GM19023 (cell line): ENCODE measurements at regions not wholly inside any gene's neighbourhood (a gene's known extent, or its start where the extent isn't known, plus 50 kb on each side); places are given as distances from the start of the nearest gene placed in this dataset.

Experiments used
- ATAC-seq: cut with Tn5 transposase; IDR thresholded peaks from one replicate; pipeline ENCODE4 v1.9.1; 2021; ENCODE audit warnings: mild to moderate bottlenecking, moderate library complexity; ENCODE audit not compliant: unreplicated experiment

DNA sequence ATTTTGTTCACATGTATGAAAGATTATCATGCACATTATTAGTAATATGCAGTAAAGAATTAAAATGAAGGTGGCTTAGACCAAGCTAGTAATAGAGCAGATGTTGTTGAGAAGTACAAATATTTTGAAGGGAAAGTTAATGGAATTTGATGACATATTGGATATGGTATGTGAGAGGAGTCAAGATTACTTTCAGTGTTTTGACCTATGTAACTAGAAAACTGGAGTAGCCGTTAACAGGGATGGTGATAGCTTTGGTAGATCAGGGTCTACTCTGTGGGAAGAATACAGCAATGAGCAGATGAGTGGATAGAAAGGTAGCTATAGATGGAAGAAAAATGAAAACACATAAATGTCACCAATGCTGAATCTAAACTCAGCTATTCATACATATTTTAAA, 163.2 kb upstream of the LRRC7 start:
- no peak for ATAC-seq

DNA sequence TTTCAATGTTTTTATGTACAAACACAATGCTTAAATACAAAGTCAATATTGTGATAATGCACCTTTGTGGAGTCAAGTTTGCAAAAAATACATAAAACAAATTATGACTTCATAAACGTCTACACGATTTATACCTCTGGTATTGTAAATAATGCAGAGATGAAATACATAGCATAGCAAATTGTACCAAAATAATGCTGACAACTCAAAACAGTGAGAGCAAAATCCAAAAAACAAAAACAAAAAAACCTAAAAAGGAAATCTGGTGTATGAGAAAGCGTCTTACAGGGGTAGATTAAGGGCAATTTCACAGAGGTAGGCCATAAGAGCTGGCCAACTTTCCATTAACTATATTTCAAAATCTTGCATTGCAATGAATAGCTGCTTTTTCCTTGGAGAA, 161.5 kb upstream of the LRRC7 start:
- ATAC-seq = no peak

DNA sequence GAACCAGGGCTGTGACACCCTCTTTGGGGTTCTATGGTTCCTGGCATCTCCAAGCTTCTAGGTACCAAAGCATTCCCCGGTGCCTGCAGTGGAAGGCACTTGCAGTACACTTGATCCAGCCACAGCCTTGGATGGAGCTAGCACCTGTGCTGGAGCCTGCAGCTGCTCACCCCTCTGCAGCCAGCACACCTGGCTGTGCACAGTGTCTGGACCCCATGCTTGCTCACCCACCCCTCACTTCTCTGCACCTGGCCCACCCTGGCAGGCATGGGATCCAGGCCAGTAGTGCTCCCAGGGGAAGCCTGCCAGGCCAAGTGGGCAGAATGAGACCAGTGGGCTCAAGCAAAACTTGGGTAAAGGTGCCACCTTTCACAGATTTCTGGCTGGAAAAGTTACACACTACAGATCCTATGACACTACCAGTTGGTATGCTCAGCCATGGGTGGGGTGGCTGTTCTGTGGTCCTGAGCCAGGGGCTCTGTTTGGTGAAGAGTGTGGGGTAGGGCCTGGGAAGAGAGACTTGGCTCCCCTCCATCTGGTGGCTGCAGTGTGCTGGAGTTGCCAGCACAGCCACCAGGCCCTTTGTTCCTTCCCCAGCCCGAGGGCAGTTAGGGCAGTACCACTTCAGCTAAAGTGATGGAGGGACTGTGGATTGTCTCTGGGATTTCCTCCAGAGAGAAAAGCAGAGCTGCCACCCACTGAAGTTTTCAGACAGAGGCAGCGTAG, 157.8 kb upstream of the LRRC7 start:
- ATAC-seq = no peak

DNA sequence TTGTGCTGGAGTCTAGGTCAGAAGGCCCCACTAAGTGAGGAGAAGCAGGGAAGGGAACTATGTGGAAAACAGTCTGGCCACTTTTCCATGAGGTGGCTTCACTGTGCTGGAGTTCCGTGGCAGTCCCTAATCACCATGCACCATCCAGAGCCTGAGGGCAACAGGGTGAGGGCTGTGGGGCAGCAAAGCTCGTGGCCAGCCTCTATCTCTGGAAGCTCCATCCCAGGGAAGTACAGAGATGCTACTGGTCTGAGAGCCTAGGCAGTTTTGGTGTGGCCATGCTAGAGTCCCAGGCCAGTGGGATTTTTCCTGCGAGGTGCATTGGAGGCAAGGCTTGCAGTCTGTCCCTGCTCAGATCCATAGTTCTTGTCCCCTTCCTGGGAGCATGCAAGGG, 157.3 kb upstream of the LRRC7 start:
- no peak for ATAC-seq

DNA sequence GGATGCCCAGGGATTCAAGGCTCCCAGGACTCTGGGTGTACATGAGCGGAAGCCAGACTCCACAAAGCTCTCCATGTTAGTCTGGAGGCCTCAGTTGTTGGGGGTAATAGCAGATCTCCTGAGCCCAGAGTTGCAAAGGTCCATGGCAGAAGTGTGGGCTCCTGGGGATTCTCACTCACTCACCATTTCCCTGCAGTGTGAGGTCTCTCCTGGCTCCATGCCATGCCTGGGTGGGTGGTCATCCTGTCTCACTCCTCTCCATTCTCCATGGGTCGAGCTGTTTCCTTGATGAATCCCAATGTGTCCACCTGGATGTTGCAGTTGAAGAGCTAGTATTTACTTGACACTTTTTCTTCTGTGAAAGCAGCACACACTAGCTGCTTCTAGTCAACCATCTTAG, 156.8 kb upstream of the LRRC7 start:
- ATAC-seq = no peak

DNA sequence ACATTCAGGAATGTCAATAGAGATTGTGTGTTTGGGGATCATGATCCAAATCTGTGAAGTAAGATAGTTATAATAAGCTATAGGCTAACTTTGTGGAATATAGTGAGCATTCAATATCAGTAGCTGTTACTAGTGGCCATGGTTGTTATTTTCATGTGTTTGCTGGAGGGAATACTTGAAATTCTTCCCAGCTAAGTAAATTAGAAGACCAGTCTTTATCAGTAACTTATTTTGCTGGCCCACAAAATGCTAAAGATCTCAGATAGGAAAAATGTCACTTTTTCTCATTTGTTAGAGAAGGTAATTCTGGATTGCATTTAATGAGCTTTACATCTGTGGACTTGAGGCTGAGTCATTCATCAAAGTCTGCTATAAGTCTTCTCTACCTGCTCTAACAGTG, 156.1 kb upstream of the LRRC7 start:
- no peak for ATAC-seq

DNA sequence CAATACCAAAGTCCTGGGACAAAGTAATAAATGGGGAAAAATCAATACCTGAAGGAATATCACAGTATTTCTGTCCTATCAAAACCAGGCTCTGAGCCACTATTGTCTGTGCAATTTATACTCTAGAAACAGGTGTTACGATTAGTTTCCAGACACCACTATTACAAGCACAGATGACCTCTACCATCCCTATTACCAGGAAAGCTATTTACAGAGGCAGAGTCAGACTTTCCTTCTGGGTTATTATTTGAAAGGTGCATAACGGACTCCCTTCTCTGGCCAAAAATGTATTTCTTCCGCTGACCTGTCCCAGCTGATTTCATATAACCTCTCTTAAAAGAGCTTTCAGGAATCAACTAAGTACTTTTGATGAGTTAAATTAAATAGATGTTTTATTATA, 154.6 kb upstream of the LRRC7 start:
- no peak for ATAC-seq

DNA sequence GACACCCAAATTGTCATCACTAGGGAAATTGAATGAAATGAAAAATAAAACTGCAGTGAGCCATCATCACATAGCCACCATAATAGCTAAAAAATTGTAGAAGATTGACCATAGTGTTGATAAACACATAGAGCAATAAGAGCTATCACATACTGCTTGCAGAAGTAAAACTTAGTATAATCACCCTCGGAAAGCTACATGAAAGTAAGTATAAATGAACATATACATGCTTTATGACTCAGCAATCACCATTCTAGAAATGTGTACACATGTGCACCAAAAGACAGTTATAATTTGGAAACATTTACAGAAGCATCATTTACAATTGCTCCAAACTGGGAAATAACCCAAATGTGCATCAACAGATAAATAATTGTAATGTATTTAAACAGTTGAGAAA, 153.1 kb upstream of the LRRC7 start:
- ATAC-seq = no peak

DNA sequence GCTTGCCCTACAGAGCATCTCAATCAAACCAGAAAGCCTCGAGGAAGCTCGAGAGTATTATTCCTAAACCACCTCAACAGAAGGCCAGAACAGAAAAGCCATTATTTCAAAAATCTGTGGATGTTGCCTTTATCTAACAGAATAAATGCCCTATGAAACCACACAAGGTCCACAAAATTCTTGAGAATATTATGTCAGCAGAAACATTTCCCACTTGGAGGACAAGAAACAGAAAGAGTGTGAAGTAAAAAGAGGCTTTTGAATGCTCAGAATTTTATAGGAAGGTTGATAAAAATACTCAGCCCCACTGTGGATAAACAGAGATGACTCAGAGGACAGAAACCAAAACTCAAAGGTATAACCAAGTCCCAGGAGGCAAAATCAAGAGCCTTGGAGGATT, 146.4 kb upstream of the LRRC7 start:
- no peak for ATAC-seq

DNA sequence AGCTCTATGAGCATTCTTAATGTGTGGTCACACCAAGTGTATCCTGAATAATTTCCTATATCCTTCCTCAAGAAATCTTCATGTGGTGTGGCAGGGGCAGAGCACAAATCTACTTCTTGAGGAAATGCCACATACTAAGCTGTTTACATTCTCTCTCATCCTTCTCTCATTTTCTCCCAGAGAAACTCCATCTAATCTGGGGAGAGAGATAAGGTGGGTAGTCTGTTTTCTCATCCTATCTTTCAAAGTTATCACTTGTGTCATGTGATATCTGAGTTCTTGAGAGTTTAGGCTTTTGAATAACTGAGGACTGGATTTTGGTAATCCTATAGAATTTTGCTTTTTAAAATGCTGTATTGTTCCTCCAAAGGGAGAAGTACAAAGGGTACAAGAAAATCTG, 141.9 kb upstream of the LRRC7 start:
- ATAC-seq = no peak

DNA sequence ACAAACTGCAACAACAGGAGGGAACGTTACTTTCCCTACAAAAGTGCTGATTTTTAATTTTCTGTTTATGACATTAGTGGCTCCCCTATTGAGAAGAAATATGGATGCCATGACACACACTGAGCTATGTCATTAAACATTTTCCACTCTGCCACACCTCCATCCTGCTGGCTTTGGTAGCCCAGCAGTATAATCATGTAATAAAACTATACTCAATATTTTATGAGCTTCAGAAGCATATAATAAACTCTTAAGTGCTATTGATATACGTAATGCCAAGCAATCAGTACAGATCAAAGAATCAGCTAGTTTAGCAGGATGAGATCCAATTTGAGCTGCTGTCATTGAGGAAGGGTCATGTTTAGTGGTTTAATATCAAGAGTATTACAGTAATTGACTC, 141.3 kb upstream of the LRRC7 start:
- ATAC-seq = no peak

DNA sequence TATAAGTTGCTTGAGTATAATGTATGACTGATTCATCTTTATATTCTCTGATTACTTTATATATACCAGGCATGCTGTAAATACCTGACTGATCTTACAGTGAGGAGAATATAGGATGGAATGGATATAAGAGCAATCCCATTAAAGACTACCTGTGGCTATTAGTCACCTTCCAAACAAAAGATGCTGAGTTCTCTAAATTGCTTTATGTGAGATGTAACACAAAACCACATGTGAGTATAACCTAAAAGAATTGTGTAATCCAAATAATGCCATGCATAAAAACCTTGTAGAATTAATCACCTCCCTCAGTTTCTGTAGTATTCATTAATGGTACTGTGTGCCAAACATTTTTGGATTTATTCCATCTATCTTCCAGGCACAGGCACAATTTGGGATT, 134.6 kb upstream of the LRRC7 start:
- ATAC-seq = no peak

DNA sequence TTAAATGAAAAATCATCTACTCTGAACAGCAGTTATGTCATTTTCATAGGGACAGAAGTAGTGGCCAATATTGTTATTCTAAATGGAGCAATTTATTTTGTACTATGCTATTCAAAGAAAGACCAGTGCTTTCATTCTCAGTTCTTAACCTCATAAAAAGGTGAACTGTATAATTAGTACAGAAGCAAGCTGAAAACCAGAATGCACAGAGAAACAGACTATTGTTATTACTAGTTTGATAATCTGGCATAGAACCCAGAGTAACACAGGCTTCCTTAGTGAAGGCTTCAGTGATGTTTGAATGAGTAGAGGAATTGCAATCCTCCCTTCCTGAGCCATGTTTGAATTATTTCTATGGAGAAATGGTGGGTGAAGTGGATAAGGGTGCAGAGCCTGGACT, 131.6 kb upstream of the LRRC7 start:
- no peak for ATAC-seq

DNA sequence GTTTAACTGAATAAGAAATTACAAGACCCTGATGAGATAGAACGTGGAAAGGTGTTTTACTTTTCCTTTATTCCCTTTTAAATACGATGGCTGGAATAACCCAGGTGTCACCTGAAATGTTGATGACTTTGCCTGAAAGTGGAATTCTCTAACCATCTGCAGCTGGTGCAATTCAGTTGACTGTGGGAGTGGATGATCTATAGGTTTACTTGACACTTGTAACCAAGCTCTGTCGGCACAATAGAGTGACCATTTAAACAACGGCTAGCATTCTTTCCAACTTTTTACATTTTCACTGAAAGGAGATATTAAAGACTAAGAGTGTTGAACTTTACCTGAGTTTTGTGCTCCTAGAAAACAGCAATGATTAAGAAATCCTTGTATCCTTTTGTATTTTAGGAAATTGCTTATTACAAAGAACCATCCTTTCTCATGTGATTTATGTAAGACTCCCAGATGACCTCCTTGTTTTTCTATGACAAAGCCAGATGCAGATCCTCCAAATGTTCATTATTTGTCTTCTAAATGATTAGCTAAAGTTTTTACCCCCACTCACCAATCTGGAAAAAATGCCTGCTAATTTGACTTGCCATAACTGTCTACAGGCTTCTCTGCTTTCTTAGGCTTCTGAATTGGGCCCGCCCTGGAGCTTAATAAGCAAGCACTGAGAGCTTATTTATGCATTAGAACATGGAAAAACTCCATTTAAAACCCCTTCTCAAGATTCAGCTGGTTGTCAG, 129.5 kb upstream of the LRRC7 start:
- ATAC-seq = no peak

DNA sequence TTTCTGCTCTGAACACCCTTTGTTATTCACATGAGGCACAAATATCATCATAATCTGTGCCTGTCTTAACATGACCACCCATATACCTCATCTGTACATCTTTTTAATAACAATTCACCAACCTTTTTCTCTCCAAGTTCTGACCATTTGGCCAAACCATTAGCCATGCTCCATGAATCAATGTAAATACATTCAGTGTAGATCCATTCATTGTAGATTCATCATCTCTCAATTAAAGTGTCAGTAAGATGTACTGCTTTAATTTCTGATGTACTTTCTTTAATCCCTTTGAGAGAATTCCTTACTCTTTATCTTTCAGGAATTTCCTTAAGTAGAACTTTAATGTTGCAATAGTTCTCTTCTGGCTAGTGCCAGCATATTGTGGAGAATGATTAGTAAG, 126.2 kb upstream of the LRRC7 start:
- no peak for ATAC-seq

DNA sequence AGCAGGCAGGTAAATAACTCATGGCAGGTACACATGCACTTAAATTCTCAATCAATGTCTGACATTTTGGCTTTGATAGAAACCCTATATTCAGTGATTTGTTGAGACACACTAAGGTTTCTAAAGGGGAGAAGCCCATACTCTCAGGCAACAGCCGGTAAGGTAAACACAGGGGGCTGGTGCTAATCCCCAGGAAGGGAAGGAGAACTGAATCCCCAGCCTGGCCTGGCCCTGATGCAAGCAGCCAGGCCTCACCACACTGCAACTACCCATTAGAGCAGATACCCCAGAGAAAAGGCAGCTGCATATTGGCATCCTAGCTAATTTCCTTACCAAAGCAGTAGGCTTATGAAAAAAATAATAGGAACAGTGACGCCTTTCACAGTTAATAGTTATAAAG, 116.5 kb upstream of the LRRC7 start:
- no peak for ATAC-seq

DNA sequence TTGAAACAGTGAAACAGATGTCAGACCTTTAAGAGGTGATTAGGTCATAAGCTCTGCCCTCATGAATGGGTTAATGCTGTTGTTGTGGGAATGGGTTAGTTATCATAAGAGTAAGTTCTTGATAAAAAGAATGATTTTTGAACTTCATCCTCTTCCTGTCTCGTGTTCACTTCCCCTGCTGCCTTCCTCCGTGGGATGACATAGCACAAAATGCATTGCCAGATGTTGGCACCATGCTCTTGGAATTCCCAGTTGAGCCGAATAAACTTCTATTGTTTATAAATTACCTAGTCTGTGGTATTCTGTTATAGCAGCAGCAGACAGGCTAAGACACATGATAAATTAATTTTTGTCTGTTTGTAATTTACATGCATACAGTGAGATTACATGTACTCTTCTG, 112.0 kb upstream of the LRRC7 start:
- ATAC-seq = no peak

DNA sequence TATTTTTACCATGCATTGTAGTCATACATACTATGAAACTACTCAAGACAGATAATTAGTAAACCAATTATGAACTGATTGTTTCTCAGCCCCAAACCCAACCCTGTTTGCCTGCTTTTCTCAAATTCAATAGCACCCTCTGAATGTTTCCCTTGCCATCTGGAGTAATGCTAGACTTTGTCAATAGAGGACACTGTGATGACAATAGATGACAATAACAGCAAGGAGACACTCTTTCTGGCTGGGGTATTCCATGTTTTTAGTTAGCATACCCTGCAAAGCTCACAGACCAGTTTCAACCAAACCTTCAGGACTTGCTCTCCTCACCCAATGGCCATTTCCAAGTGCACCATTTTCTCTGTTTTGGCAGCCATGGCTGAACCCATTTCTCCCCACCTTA, 108.5 kb upstream of the LRRC7 start:
- ATAC-seq = no peak

DNA sequence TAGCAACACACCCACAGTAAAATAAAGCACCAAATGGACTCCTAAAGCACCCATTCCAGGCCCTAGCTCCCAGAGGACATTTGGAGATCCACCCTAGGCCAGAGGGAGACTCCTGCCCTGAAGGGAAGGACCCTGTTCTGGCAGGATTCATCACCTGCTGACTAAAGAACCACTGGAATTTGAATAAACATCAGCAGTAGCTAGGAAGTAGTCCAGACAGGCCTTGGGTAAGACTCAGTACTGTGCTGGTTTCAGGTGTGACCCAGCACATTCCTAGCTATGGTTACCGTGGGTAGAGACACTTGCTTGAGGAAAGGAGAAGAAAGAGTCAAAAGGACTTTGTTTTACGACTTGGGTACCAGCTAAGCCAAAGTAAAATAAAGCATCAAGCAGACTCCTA, 92.7 kb upstream of the LRRC7 start:
- no peak for ATAC-seq

DNA sequence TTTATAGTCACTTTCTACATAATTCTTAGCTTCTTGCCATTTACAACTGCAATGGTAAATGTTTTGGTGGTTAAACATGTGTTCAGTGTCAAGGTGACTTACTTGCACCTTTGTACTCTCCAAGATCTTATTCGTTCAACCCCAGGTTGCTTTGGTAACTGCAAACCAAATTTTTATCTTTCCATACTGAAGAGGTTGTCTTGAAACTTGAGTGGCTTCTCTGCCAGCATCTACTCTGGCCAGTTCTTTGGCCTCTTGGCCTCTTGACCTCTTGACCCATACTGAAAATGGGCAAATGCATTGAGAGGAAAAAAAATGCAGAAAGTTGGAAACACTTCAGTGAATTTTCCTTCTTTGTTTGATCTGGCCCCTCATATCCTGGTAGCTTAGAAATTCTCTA, 88.0 kb upstream of the LRRC7 start:
- ATAC-seq = no peak

DNA sequence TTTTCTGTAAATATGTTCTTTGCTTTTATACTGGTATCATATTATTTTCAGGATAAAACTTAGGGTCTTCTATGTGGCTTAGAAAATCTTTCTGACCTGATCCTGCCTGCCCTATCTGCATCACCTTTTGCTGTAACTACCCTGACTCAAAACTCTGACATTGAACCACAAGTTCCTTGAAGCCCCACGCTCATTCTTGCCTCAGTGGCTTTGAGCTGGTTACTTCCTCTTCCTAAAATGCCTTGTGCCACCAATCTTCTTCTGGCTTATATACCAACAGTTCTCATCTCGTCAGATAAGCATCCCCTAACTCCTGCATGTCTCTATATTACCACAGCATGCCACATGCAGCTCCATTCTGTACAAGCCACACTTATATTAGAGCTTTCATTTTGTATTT, 84.5 kb upstream of the LRRC7 start:
- no peak for ATAC-seq

DNA sequence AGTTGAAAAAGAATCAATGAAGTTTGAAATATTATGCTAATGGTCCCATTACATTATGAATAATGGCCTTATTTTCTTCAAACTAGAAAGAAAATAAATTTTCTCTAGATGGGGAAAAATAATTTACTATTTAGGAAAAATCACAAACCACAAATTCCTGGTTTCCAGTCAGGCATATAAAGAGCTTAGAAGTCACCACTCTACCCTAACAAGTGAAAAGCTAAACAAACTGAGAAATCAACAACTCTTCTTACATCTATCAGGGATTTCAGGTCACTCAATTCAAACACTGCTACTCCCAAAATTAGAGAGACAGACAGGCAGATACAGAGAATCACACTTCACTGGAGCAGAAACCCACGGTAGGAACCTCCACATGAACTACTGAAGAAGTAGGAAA, 82.1 kb upstream of the LRRC7 start:
- ATAC-seq = no peak

DNA sequence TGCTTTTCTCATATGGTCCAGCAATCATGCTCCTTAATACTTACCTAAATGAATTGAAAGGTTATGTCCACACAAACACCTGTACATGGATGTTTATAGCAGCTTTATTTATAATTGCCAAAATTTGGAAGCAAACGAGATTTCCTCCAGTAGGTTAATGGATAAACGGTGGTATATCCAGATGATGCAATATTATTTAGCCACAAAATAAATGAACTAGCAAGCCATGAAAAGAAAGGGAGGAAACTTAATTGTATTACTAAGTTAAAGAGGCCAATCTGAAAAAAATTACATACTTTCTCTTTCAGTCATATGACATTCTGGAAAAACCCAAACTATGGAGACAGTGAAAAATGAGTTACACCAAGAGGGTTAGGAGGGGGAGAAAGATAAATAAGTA, 76.3 kb upstream of the LRRC7 start:
- ATAC-seq = no peak
